A673 (cell line): ENCODE measurements at regions not wholly inside any gene's neighbourhood (a gene's known extent, or its start where the extent isn't known, plus 50 kb on each side); places are given as distances from the start of the nearest gene placed in this dataset.

Experiments used
- CTCF ChIP-seq: fragments of 300-800, 200-600 bp; sonication (generic); conservative IDR thresholded peaks from 2 replicates; pipeline ENCODE4 v1.5.1; 2017; ENCODE audit warnings: low read depth, mild to moderate bottlenecking, antibody characterized with exemption, low read length, moderate library complexity, mixed read lengths
- EZH2 ChIP-seq: fragments of 200-600 bp; sonication (generic); IDR thresholded peaks from 2 replicates; pipeline ENCODE4 v1.6.1; 2017; ENCODE audit warnings: borderline replicate concordance, low read depth, mild to moderate bottlenecking, mixed read lengths, antibody characterized with exemption, low read length; ENCODE audit not compliant: poor library complexity, severe bottlenecking

DNA sequence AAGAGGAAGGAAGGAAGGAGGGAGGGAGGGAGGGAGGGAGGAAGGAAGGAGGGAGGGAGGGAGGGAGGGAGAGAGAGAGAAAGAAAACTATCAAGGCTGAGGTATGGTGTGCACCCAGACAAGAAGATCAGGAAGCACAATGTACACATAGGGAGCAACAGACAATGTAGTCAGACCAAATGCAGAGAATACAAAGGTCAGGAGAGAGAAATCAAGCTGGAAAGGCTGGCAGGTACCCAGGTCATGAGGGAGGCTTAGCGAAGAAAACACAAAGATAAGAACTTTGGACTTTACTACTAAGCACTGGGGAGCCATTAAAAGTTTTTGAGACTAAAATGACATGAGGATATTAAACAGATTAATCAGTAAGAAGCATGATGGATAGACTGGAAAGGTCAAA lies 176.0 kb upstream of the TMCO5A start:
- TF ChIP-seq CTCF, result no peak
- TF ChIP-seq EZH2, result no peak
